K562 (cell line): ENCODE measurements at regions not wholly inside any gene's neighbourhood (a gene's known extent, or its start where the extent isn't known, plus 50 kb on each side); places are given as distances from the start of the nearest gene placed in this dataset.

Experiments used
- ATAC-seq: fragments of 200-7000 bp; cut with Tn5 transposase; 3 replicates; pipeline ENCODE4 v1.9.1; 2020; ENCODE audit warnings: moderate library complexity
- BruUV-seq: library from RNA; stranded (reverse); fragments of 400-500 nt; replicated peaks from 2 replicates; lab custom pipeline; 2021; lab: Mats Ljungman, UMichigan
- CTCF ChIA-PET: fragments of 300-600 bp; formaldehyde crosslinking; extraction: SDS; loops from one replicate; lab custom pipeline; 2021; ENCODE audit warnings: low intra/inter-chr PET ratio; lab: Yijun Ruan, JAX
- POLR2A ChIA-PET: fragments of 300-600, 350-650 bp; sonication (Branson Sonifier 250); formaldehyde crosslinking; extraction: SDS; loops from one replicate; lab custom pipeline; 2021; ENCODE audit warnings: antibody characterized with exemption, inconsistent platforms; lab: Yijun Ruan, JAX
- DNase-seq, 4 experiments: peaks; one replicate each; pipeline versions ENCODE4 v3.0.0 to v3.0.0-alpha.2; 2011 to 2018; ENCODE audit warnings: low spot score in 3 of 4, mixed read lengths in 3 of 4; ENCODE audit errors: extremely low read depth in 1 of 4
- FAIRE-seq: peaks from 2 replicates; lab custom pipeline; 2011; peaks lifted over from hg19 to GRCh38; lab: Jason Lieb, UNC
- H2AFZ ChIP-seq: 2 replicates; pipeline ENCODE4 v1.6.0; 2011; ENCODE audit warnings: low read depth, low read length, control low read depth, inconsistent platforms
- H3K27ac ChIP-seq: fragments of 200-600 bp; 3 replicates; pipeline ENCODE4 v1.8.0; 2011; ENCODE audit warnings: low read depth, mild to moderate bottlenecking, control low read depth, inconsistent platforms, low read length, moderate library complexity, mixed read lengths; ENCODE audit errors: extremely low read depth
- H3K27me3 ChIP-seq, 2 experiments: fragments of 300-600 bp in 1 of 2; 2 replicates in 1 of 2; 3 replicates in 1 of 2; pipeline versions ENCODE4 v1.6.0 to v1.8.0; 2011; ENCODE audit warnings: inconsistent platforms in 2 of 2, low read length in 2 of 2, mild to moderate bottlenecking in 1 of 2, mixed read lengths in 1 of 2, moderate library complexity in 1 of 2; ENCODE audit not compliant: control insufficient read depth in 2 of 2, insufficient read depth in 2 of 2
- H3K36me3 ChIP-seq: fragments of 300-600 bp; 3 replicates; pipeline ENCODE4 v1.8.0; 2011; ENCODE audit warnings: mild to moderate bottlenecking, low read length, inconsistent platforms; ENCODE audit not compliant: control insufficient read depth, insufficient read depth
- H3K4me1 ChIP-seq, 2 experiments: fragments of 200-600 bp in 1 of 2; replicated peaks in 1 of 2; 2 replicates in 1 of 2; 3 replicates in 1 of 2; pipeline versions ENCODE4 v1.5.1 to v1.8.0; 2011; ENCODE audit warnings: inconsistent platforms in 2 of 2, low read length in 2 of 2, mild to moderate bottlenecking in 1 of 2, mixed read lengths in 1 of 2, moderate library complexity in 1 of 2; ENCODE audit not compliant: control insufficient read depth in 2 of 2, insufficient read depth in 2 of 2
- H3K4me2 ChIP-seq: 2 replicates; pipeline ENCODE4 v1.6.1; 2011; ENCODE audit warnings: low read length, control low read depth, inconsistent platforms, mixed read lengths; ENCODE audit not compliant: insufficient read depth
- H3K4me3 ChIP-seq: fragments of 200-600 bp; sonication (generic), shearing (Covaris generic); 2 replicates; pipeline ENCODE4 v1.5.1; 2016; ENCODE audit warnings: control low read depth, inconsistent platforms
- H3K79me2 ChIP-seq: fragments of 200-600 bp; 3 replicates; pipeline ENCODE4 v1.8.0; 2011; ENCODE audit warnings: low read length, inconsistent platforms; ENCODE audit not compliant: control insufficient read depth, insufficient read depth
- H3K9ac ChIP-seq, 2 experiments: 2 replicates each; pipeline versions ENCODE4 v1.6.0 to v1.6.1; 2011; ENCODE audit warnings: low read depth in 2 of 2, low read length in 2 of 2, control low read depth in 1 of 2, inconsistent platforms in 1 of 2, mild to moderate bottlenecking in 1 of 2, mixed read lengths in 1 of 2; ENCODE audit not compliant: insufficient read depth in 1 of 2
- H3K9me1 ChIP-seq: one replicate; pipeline ENCODE4 v1.6.0; 2011; ENCODE audit warnings: inconsistent platforms, mild to moderate bottlenecking, low read length, moderate library complexity; ENCODE audit not compliant: control insufficient read depth, insufficient read depth
- H3K9me3 ChIP-seq: replicated peaks from 2 replicates; pipeline ENCODE4 v1.5.1; 2011; ENCODE audit warnings: low read depth, low read length, inconsistent platforms; ENCODE audit not compliant: control insufficient read depth, insufficient read depth
- H4K20me1 ChIP-seq: replicated peaks from 2 replicates; pipeline ENCODE4 v1.6.1; 2011; ENCODE audit warnings: low read length, inconsistent platforms, mixed read lengths; ENCODE audit not compliant: control insufficient read depth, insufficient read depth
- AFF4 ChIP-seq: sonication (generic); formaldehyde crosslinking; IDR thresholded peaks from 2 replicates; pipeline ENCODE4 v1.8.0; 2023; ENCODE audit warnings: mild to moderate bottlenecking, missing genetic modification reagents
- ATF1 ChIP-seq, 2 experiments: fragments of 450-650 bp in 1 of 2; IDR thresholded peaks; 2 replicates each; pipeline ENCODE4 v1.6.1; 2016; ENCODE audit warnings: missing compliant biosample characterization in 1 of 2, missing genetic modification characterization in 1 of 2
- CBX8 ChIP-seq: fragments of 200-600 bp; sonication (generic); IDR thresholded peaks from 2 replicates; pipeline ENCODE4 v1.6.1; 2012; ENCODE audit warnings: borderline replicate concordance, mixed run types, low read depth, mild to moderate bottlenecking, moderate library complexity, mixed read lengths, low read length, control low read depth, inconsistent platforms; ENCODE audit not compliant: poor library complexity, severe bottlenecking; ENCODE audit errors: extremely low read depth
- CREB5 ChIP-seq: fragments of 250-450 bp; sonication (Bioruptor Pico); IDR thresholded peaks from 2 replicates; pipeline ENCODE4 v1.5.0; 2020; ENCODE audit warnings: mild to moderate bottlenecking
- NBN ChIP-seq: fragments of 450-650 bp; IDR thresholded peaks from 2 replicates; pipeline ENCODE4 v1.6.1; 2016; ENCODE audit warnings: low read depth, mild to moderate bottlenecking
- NR0B1 ChIP-seq: fragments of 450-650 bp; IDR thresholded peaks from one replicate; pipeline ENCODE4 v1.6.1; 2018; ENCODE audit warnings: mild to moderate bottlenecking, moderate library complexity; ENCODE audit not compliant: partially characterized antibody
- NR4A1 ChIP-seq, 2 experiments: fragments of 250-450 bp in 1 of 2; fragments of 450-650 bp in 1 of 2; sonication (Bioruptor Pico) in 1 of 2; IDR thresholded peaks; 2 replicates each; pipeline versions ENCODE4 v1.4.0 to v1.6.1; 2016 to 2020; ENCODE audit warnings: mild to moderate bottlenecking in 2 of 2, missing compliant biosample characterization in 1 of 2, missing genetic modification characterization in 1 of 2, moderate library complexity in 1 of 2
- PATZ1 ChIP-seq: fragments of 250-450 bp; sonication (Bioruptor Pico); IDR thresholded peaks from 2 replicates; pipeline ENCODE4 v1.5.0; 2020; ENCODE audit warnings: mild to moderate bottlenecking, borderline replicate concordance
- PURB ChIP-seq: sonication (generic); formaldehyde crosslinking; IDR thresholded peaks from 2 replicates; pipeline ENCODE4 v1.9.0; 2021; ENCODE audit warnings: low read depth, mild to moderate bottlenecking, missing genetic modification reagents
- RFX5 ChIP-seq: IDR thresholded peaks from 2 replicates; pipeline ENCODE4 v1.6.1; 2011; ENCODE audit warnings: low read depth, mild to moderate bottlenecking, improper control_type of control experiment, low read length
- U2AF1 ChIP-seq: fragments of 200-400 bp; formaldehyde crosslinking; optimal IDR thresholded peaks from 2 replicates; pipeline ENCODE3; 2017; ENCODE audit warnings: mild to moderate bottlenecking, low read depth, low read length, moderate library complexity
- ZNF507 ChIP-seq: conservative IDR thresholded peaks from 2 replicates; pipeline ENCODE4 v1.6.1; 2017; ENCODE audit warnings: missing genetic modification characterization, missing compliant biosample characterization
- ZNF79 ChIP-seq: fragments of 250-450 bp; sonication (Bioruptor Pico); IDR thresholded peaks from 2 replicates; pipeline ENCODE4 v1.4.0; 2020; ENCODE audit warnings: low read depth, mild to moderate bottlenecking, moderate library complexity
- whole genome bisulfite sequencing: fragments of 100-300 bp; shearing (Covaris generic); methylation state at CpG from one replicate; pipeline ENCODE4 v1.1.6; 2016; ENCODE audit warnings: low coverage, mixed read lengths; ENCODE audit not compliant: insufficient coverage; ENCODE audit errors: missing lambda C conversion rate; 5-methylcytosine and 5-hydroxymethylcytosine counted together
- in situ Hi-C: fragments of 300-500 bp; cut with MboI; formaldehyde crosslinking; loops from 4 replicates; pipeline ENCODE4 v1.15.0; 2018; ENCODE audit warnings: inconsistent platforms, mixed read lengths
- intact Hi-C: fragments of 100-400 bp; cut with micrococcal nuclease; formaldehyde crosslinking; loops from 2 replicates; pipeline ENCODE4 v1.14.2; 2022

GRCh38 chr4:117678861-117679260, 355.4 kb upstream of the NDST3 start:
- CTCF ChIA-PET, result no interaction called here
- TF ChIP-seq ZNF507 (tag) (no peak), NR0B1 (no peak), RFX5 (no peak), NBN (no peak), NR4A1 (CRISPR knock-in tag; IDR thresholded peaks at IDR 0.05) (no peak), NR4A1 (tag; IDR thresholded peaks at IDR 0.05) (no peak), CBX8 (no peak), ZNF79 (CRISPR knock-in tag) (no peak), ATF1 (CRISPR knock-in tag; IDR thresholded peaks at IDR 0.05) (no peak), ATF1 (tag; IDR thresholded peaks at IDR 0.05) (no peak), PURB (CRISPR knock-in tag) (no peak), PATZ1 (no peak), AFF4 (CRISPR knock-in tag) (no peak), U2AF1 (no peak), CREB5 (no peak)

More at GRCh38 chr4:117678861-117679260, 355.4 kb upstream of the NDST3 start:
- Histone ChIP-seq H3K9me3 (no peaks in the 10 kb centered on the region), H3K4me1 (no peaks in the 10 kb centered on the region), H4K20me1 (no peaks in the 10 kb centered on the region), H3K27me3 (no peaks in the 10 kb centered on the region), H3K9me1 (no peaks in the 10 kb centered on the region), H2AFZ (no peak overlapping the region), H3K4me3 (no peak overlapping the region), H3K36me3 (no peaks in the 10 kb centered on the region), H3K79me2 (no peaks in the 10 kb centered on the region), H3K4me2 (no peak overlapping the region), H3K9ac (no peak overlapping the region), H3K27ac (no peak overlapping the region)
- DNase-seq (no peak), FAIRE-seq (no peak), ATAC-seq (no peak)
- 0% methylated on average over 4 of the region's 4 CpGs for WGBS
- POLR2A ChIA-PET, result no interaction called here
- in situ Hi-C loops (no loop called here), intact Hi-C loops (no loop called here)
- BruUV-seq, result no TSS peak
